Ovary (tissue), 3 donors: ENCODE measurements at regions not wholly inside any gene's neighbourhood (a gene's known extent, or its start where the extent isn't known, plus 50 kb on each side); places are given as distances from the start of the nearest gene placed in this dataset.

Source experiments
- EP300 ChIP-seq: sonication (generic); formaldehyde crosslinking; IDR thresholded peaks from one replicate; pipeline ENCODE4 v1.6.1; 2017; ENCODE audit warnings: antibody characterized with exemption
- TF ChIP-seq, protein P1 (sequence below), 3 donors: fragments of 450-650 bp in 2 of 3; fragments of 200-600 bp in 1 of 3; IDR thresholded peaks; one replicate each; pipeline versions ENCODE4 v1.5.1 to v1.8.0; 2016 to 2022; ENCODE audit warnings: antibody characterized with exemption in 3 of 3, mild to moderate bottlenecking in 1 of 3
- donor health status: DM: no; HTN: no; CAD: no.

DNA sequence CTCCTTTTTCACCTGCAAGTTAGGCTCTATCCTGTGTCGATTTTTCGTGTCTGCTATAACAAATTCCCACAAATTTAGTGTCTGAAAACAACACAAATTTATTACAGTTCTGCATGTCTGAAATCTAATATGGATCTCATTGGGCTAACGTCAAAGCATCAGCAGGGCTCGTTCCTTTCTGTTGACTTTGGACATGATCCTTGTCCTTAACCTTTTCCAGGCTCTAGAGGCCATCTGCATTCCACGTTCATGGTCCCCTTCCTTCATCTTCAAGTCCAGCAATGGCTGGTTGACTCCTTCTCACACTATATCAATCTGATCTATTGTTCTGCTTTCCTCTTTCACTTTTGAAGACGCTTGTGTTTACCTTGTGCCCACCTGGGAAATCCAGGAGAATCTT lies 165.7 kb upstream of the RARB start:
- TF ChIP-seq, protein P1, sequence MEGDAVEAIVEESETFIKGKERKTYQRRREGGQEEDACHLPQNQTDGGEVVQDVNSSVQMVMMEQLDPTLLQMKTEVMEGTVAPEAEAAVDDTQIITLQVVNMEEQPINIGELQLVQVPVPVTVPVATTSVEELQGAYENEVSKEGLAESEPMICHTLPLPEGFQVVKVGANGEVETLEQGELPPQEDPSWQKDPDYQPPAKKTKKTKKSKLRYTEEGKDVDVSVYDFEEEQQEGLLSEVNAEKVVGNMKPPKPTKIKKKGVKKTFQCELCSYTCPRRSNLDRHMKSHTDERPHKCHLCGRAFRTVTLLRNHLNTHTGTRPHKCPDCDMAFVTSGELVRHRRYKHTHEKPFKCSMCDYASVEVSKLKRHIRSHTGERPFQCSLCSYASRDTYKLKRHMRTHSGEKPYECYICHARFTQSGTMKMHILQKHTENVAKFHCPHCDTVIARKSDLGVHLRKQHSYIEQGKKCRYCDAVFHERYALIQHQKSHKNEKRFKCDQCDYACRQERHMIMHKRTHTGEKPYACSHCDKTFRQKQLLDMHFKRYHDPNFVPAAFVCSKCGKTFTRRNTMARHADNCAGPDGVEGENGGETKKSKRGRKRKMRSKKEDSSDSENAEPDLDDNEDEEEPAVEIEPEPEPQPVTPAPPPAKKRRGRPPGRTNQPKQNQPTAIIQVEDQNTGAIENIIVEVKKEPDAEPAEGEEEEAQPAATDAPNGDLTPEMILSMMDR (IDR thresholded peaks at IDR 0.05): no peak
- no peak for TF ChIP-seq EP300
